ENCODE measurements at regions not wholly inside any gene's neighbourhood (a gene's known extent, or its start where the extent isn't known, plus 50 kb on each side); places are given as distances from the start of the nearest gene placed in this dataset.
"Not testable (repeated sequence)": the region's sequence is repeated elsewhere in the genome, so short reads cannot be mapped to it uniquely, and the experiment has no call there.

DNA sequence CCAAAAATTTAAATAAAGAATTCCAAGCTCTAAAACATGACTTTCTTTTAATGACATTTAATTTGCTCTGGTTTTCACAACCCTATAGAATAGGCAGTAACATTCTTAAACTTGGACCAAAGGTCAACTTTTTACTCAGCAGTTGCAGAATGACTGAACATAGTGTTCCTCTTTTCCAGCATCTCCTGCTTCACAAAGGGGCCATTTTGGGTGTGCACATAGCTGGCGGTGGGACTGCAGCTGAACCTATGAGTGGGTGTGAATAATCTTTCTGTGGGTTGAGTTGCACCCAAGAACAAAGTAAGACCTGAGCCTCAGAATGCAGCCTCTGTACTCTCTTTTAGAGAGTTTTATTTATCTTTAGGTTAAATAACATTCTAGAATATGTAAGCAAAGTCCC is 96.9 kb upstream of the HAPLN1 start:
- no peak for DNase-seq (ENCODE audit: extremely low read depth in 1 of 11, low read depth in 9 of 11, low spot score in 4 of 11)

DNA sequence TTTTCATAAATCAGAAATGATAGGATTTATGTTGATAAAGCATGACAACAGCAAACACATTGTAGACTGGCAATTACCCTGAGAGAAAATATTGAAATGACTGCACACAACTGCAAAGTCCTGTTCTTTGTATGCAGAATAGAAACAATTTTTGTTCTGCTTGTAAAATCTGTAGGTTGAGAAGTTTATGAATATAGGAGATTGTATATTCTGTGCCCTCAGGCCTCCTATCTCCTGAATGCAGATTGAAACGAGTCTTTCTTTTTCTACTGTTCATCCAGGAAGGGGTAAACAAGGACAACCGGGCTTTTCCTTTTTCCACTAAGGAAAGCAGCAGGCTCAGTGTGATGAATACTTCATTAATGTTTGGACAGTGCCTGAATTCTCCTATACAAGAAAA is 95.0 kb upstream of the HAPLN1 start:
- DNase-seq (ENCODE audit: extremely low read depth in 1 of 11, low read depth in 9 of 11, low spot score in 4 of 11) = no peak

GRCh38 chr5:83810511-83810910 is 89.9 kb upstream of the HAPLN1 start:
- no peak for DNase-seq (ENCODE audit: extremely low read depth in 1 of 11, low read depth in 9 of 11, low spot score in 4 of 11)

DNA sequence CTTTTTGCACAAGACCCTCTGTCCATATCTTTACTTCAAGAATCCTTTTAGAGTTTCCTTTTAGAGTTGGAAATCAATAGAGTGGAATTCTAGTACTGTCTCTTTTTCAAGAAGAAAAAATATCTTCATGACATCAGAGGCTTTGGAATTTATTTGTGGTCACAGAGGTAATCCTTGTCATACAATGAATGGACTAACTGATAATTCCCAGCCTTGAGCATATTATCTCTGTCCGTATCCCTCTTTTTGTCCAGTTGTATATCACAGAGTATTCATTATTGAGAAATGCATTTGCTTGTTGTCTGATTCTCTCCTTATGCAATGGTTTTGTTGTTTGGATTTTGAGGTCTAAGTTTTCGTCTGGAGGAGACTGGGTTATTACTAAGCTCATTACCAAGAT is 82.0 kb upstream of the HAPLN1 start:
- DNase-seq (ENCODE audit: extremely low read depth in 1 of 11, low read depth in 9 of 11, low spot score in 4 of 11) = no peak

GRCh38 chr5:83800201-83800600 is 79.5 kb upstream of the HAPLN1 start:
- no peak for DNase-seq (ENCODE audit: extremely low read depth in 1 of 11, low read depth in 9 of 11, low spot score in 4 of 11)

GRCh38 chr5:83799020-83799419 is 78.4 kb upstream of the HAPLN1 start:
- not testable (repeated sequence) for DNase-seq (ENCODE audit: extremely low read depth in 1 of 11, low read depth in 9 of 11, low spot score in 4 of 11)

- no peak for DNase-seq (ENCODE audit: extremely low read depth in 1 of 11, low read depth in 9 of 11, low spot score in 4 of 11)
Observed at GRCh38 chr5:83789371-83789770, 68.7 kb upstream of the HAPLN1 start.

DNA sequence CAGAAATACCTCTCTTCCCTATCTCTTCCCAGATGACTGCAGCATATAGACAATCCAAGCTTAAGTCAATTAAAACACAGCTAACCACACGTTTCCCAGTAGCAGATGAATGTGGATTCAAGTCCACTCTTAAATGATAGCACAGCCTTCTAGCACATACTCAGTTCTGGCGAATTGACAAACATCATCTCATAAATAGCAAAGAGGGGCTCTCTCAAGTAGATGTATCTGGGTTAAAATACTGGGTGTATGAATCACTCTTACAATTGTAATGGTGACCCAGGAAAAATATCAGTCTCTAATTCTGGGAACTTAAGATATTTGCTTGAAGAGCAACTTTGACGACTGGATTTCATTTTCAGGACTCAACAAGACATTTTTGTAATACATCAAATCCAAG is 67.0 kb upstream of the HAPLN1 start:
- no peak for DNase-seq (ENCODE audit: extremely low read depth in 1 of 11, low read depth in 9 of 11, low spot score in 4 of 11)

DNA sequence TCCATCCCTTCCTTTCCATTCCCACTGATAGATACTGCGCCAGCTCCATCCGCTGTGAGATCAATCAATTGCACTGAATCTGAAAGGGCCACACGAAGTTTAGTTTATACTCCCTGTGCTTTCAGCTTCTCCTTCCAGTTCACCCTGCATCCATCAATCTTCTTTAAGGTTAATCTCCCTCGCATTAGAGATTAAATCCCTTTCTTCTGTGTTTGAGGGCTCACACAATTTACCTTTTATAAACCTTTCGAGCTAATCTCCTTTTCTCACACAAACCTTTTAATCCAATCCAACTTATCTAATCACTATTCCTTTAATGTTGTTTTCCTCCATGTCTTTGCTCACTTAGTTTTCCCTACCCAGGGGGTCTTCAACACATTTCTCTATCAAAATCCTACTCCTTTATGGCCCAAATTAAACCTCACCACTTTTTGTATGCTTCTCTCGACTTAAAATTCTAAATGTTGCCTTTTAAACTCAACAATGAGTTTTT is 64.6 kb upstream of the HAPLN1 start:
- no peak for DNase-seq (ENCODE audit: extremely low read depth in 1 of 11, low read depth in 9 of 11, low spot score in 4 of 11)

DNA sequence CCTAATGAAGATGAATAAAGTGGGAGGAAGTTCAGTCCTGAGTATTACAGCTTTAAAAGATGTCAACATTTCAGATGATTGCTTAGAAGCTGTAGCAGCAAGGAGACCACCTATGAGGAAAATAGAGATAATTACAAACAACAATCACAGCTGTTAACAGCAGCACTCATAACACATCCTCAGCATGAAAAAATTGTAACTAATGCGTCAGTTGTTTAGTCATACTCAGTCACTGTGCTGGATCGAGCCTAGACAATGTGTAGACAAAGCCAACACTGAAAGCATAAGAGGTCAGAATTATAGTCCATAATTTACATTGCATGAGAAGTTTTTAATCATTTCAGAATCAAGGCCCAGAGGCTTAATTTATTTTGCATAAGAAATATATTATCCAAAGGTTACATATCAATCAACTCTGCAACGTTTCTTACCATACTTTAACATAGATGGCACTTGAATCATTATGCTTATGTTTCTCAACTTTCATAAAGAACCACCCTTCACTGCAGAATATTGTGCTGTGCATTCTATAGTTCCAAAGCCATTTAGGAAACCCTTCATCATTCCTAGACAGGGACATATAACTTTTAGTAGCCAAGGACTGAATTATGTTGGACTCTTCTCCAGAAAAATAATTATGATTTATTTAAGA is 60.2 kb upstream of the HAPLN1 start:
- no peak for DNase-seq (ENCODE audit: extremely low read depth in 1 of 11, low read depth in 9 of 11, low spot score in 4 of 11)

- no peak for DNase-seq (ENCODE audit: extremely low read depth in 1 of 11, low read depth in 9 of 11, low spot score in 4 of 11)
Observed at GRCh38 chr5:83777856-83778255, 57.2 kb upstream of the HAPLN1 start.

- no peak for DNase-seq (ENCODE audit: extremely low read depth in 1 of 11, low read depth in 9 of 11, low spot score in 4 of 11)
Observed at GRCh38 chr5:83776437-83777031, 55.9 kb upstream of the HAPLN1 start.
